B cell (primary cell): ENCODE measurements at regions not wholly inside any gene's neighbourhood (a gene's known extent, or its start where the extent isn't known, plus 50 kb on each side); places are given as distances from the start of the nearest gene placed in this dataset.

ENCODE experiments used
- ATAC-seq: fragments of 200-7000 bp; cut with Tn5 transposase; one replicate; pipeline ENCODE4 v1.10.0; 2021; ENCODE audit warnings: low read depth, mild to moderate bottlenecking, moderate number of reproducible peaks, moderate library complexity
- CTCF ChIA-PET: fragments of 350-600 bp; sonication (Branson Sonifier 250); formaldehyde crosslinking; loops from one replicate; lab custom pipeline; 2021; ENCODE audit warnings: antibody characterized with exemption, inconsistent platforms; lab: Charles Lee
- POLR2A ChIA-PET: fragments of 350-600 bp; sonication (Branson Sonifier 250); formaldehyde crosslinking; loops from one replicate; lab custom pipeline; 2021; ENCODE audit warnings: antibody characterized with exemption; lab: Charles Lee
- DNase-seq: peaks from one replicate; pipeline ENCODE4 v3.0.0; 2013
- H2AFZ ChIP-seq: 2 replicates; pipeline ENCODE4 v1.6.1; 2012; ENCODE audit warnings: mild to moderate bottlenecking, low read depth, low read length; ENCODE audit not compliant: insufficient read depth, poor library complexity, severe bottlenecking
- H3K27ac ChIP-seq, 2 donors: 1 replicate in 1 of 2; 2 replicates in 1 of 2; pipeline ENCODE4 v1.5.1; 2012 to 2013; ENCODE audit warnings: low read length in 2 of 2, mild to moderate bottlenecking in 2 of 2, moderate library complexity in 1 of 2
- H3K27me3 ChIP-seq, 4 experiments: fragments of 200-600 bp in 1 of 4; sonication (generic) in 1 of 4; replicated peaks in 1 of 4; 1 replicate in 2 of 4; 2 replicates in 2 of 4; pipeline versions ENCODE4 v1.6.1 to v1.7.0; 2013 to 2016; ENCODE audit warnings: low read length in 3 of 4, mild to moderate bottlenecking in 2 of 4, mixed read lengths in 1 of 4, moderate library complexity in 1 of 4; ENCODE audit not compliant: insufficient read depth in 4 of 4, control insufficient read depth in 3 of 4; ENCODE audit errors: control extremely low read depth in 1 of 4
- H3K36me3 ChIP-seq, 2 experiments: replicated peaks in 1 of 2; 1 replicate in 1 of 2; 2 replicates in 1 of 2; pipeline versions ENCODE4 v1.6.1 to v1.7.1; 2013; ENCODE audit warnings: low read length in 1 of 2; ENCODE audit not compliant: insufficient read depth in 2 of 2, control insufficient read depth in 1 of 2; ENCODE audit errors: control extremely low read depth in 1 of 2, extremely low read depth in 1 of 2
- H3K4me1 ChIP-seq, 2 donors: fragments of 200-600 bp in 1 of 2; sonication (generic) in 1 of 2; 1 replicate in 1 of 2; 2 replicates in 1 of 2; pipeline versions ENCODE4 v1.5.1 to v1.6.1; 2013 to 2017; ENCODE audit warnings: low read length in 2 of 2; ENCODE audit not compliant: control insufficient read depth in 2 of 2, insufficient read depth in 2 of 2
- H3K4me2 ChIP-seq: replicated peaks from 2 replicates; pipeline ENCODE3; 2012; ENCODE audit warnings: mild to moderate bottlenecking, low read depth, low read length; ENCODE audit not compliant: poor library complexity, severe bottlenecking
- H3K4me3 ChIP-seq, 5 experiments: fragments of 200-600 bp in 1 of 5; sonication (generic) in 1 of 5; 1 replicate in 3 of 5; 2 replicates in 2 of 5; pipeline versions ENCODE4 v1.5.1 to v1.7.0; 2011 to 2016; ENCODE audit warnings: low read length in 4 of 5, mild to moderate bottlenecking in 4 of 5, low read depth in 2 of 5, control low read depth in 1 of 5, moderate library complexity in 1 of 5; ENCODE audit not compliant: insufficient read depth in 1 of 5; ENCODE audit errors: control extremely low read depth in 1 of 5, extremely low read depth in 1 of 5
- H3K79me2 ChIP-seq: fragments of 200-600 bp; sonication (generic); one replicate; pipeline ENCODE4 v1.6.0; 2016; ENCODE audit warnings: low read length; ENCODE audit not compliant: control insufficient read depth, insufficient read depth
- H3K9ac ChIP-seq: fragments of 200-600 bp; sonication (generic); 2 replicates; pipeline ENCODE4 v1.6.1; 2017; ENCODE audit warnings: mild to moderate bottlenecking, low read length, moderate library complexity
- H3K9me3 ChIP-seq, 3 donors: one replicate each; pipeline versions ENCODE4 v1.6.1 to v1.7.1; 2013; ENCODE audit warnings: low read length in 2 of 3; ENCODE audit not compliant: control insufficient read depth in 2 of 3, insufficient read depth in 1 of 3; ENCODE audit errors: control extremely low read depth in 1 of 3
- H4K20me1 ChIP-seq: 2 replicates; pipeline ENCODE4 v1.6.0; 2012; ENCODE audit warnings: mild to moderate bottlenecking, low read length; ENCODE audit not compliant: insufficient read depth, control insufficient read depth, poor library complexity, severe bottlenecking
- H3K27ac Mint-ChIP-seq: one replicate; pipeline ENCODE4 v1.8.0; 2021; ENCODE audit warnings: mixed read lengths
- H3K27me3 Mint-ChIP-seq: one replicate; pipeline ENCODE4 v1.8.0; 2021; ENCODE audit warnings: mixed read lengths
- H3K4me1 Mint-ChIP-seq: one replicate; pipeline ENCODE4 v1.8.0; 2021; ENCODE audit warnings: mixed read lengths
- H3K4me3 Mint-ChIP-seq: one replicate; pipeline ENCODE4 v1.8.0; 2021; ENCODE audit warnings: mixed read lengths
- H3K9me3 Mint-ChIP-seq: one replicate; pipeline ENCODE4 v1.8.0; 2022; ENCODE audit warnings: mixed read lengths; ENCODE audit not compliant: insufficient read depth
- EZH2 ChIP-seq: IDR thresholded peaks from 2 replicates; pipeline ENCODE4 v1.6.1; 2012; ENCODE audit warnings: borderline replicate concordance, low read depth, mild to moderate bottlenecking, moderate library complexity, low read length; ENCODE audit not compliant: insufficient read depth, poor library complexity, severe bottlenecking
- WGBS: methylation state at CpG from one replicate; pipeline ENCODE4 v1.1.5; 2013; ENCODE audit warnings: missing lambda C conversion rate; ENCODE audit not compliant: insufficient coverage; 5-methylcytosine and 5-hydroxymethylcytosine counted together
- intact Hi-C: fragments of 100-400 bp; cut with micrococcal nuclease; formaldehyde crosslinking; loops from one replicate; pipeline ENCODE4 v1.10.0; 2022
- TF ChIP-seq, protein P1 (sequence below): fragments of 200-600 bp; IDR thresholded peaks from one replicate; pipeline ENCODE4 v1.8.0; 2022; ENCODE audit warnings: antibody characterized with exemption, mild to moderate bottlenecking

DNA sequence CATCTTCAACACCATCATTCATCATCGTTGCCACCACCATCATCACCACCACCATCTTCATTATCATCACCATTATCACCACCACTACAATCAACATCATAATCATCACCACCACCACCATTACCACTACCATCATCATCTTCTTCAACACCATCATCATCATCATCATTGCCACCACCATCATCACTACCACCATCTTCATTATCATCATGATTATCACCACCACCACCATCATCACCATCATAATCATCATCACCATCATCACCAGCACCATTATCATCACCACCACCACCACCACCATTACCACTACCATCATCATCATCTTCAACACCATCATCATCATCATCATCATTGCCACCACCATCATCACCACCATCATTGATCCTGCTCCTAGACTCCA, 112.7 kb downstream of the OAT start:
- Histone ChIP-seq H3K9me3 (peaks cover 0 to 7% (median 4%) of the 10 kb centered on the region in 3 donors), H2AFZ (no peak overlapping the region), H3K27me3 (no peaks in the 10 kb centered on the region), H4K20me1 (no peaks in the 10 kb centered on the region), H3K4me2 (no peak overlapping the region), H3K9ac (no peak overlapping the region), H3K27ac (no peak overlapping the region), H3K4me1 (no peaks in the 10 kb centered on the region), H3K36me3 (no peaks in the 10 kb centered on the region), H3K4me3 (no peak overlapping the region), H3K79me2 (no peaks in the 10 kb centered on the region)
- POLR2A ChIA-PET, result no interaction called here
- CTCF ChIA-PET, result no interaction called here
- intact Hi-C loops, result no loop called here
- TF ChIP-seq, protein P1, sequence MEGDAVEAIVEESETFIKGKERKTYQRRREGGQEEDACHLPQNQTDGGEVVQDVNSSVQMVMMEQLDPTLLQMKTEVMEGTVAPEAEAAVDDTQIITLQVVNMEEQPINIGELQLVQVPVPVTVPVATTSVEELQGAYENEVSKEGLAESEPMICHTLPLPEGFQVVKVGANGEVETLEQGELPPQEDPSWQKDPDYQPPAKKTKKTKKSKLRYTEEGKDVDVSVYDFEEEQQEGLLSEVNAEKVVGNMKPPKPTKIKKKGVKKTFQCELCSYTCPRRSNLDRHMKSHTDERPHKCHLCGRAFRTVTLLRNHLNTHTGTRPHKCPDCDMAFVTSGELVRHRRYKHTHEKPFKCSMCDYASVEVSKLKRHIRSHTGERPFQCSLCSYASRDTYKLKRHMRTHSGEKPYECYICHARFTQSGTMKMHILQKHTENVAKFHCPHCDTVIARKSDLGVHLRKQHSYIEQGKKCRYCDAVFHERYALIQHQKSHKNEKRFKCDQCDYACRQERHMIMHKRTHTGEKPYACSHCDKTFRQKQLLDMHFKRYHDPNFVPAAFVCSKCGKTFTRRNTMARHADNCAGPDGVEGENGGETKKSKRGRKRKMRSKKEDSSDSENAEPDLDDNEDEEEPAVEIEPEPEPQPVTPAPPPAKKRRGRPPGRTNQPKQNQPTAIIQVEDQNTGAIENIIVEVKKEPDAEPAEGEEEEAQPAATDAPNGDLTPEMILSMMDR, result no peak
- no peak for TF ChIP-seq EZH2
- Mint-ChIP-seq H3K27ac (no peak overlapping the region), H3K9me3 (no peaks in the 10 kb centered on the region), H3K4me1 (no peaks in the 10 kb centered on the region), H3K27me3 (no peaks in the 10 kb centered on the region), H3K4me3 (no peak overlapping the region)
- ATAC-seq (no peak), DNase-seq (no peak)
- WGBS, result 75% methylated on average over 1 of the region's 1 CpG

DNA sequence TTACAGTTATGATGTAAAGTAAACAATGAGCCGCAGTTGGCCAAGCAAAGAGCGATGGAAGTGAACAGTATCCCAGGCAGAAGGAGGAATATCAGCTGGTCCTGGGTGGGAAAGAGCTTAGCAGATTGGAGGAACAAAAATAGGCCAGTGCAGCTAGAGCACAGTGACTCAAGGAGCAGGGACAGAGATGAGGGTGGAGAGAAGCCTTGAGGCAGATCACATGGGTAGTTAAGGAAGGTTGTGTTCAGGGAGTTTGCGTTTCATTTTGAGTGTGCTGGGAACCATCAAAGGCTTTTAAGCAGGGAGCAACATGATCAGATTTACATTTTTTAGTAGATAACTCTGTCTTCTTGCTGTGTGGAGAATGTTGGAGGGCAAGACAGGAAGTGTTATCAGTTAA, 113.6 kb downstream of the OAT start:
- Histone ChIP-seq H3K9ac (no peak overlapping the region), H3K4me1 (no peaks in the 10 kb centered on the region), H3K4me3 (no peak overlapping the region), H3K79me2 (no peaks in the 10 kb centered on the region), H2AFZ (no peak overlapping the region), H3K27ac (no peak overlapping the region), H4K20me1 (no peaks in the 10 kb centered on the region), H3K36me3 (no peaks in the 10 kb centered on the region), H3K9me3 (peaks cover 0 to 16% (median 9%) of the 10 kb centered on the region in 3 donors), H3K27me3 (no peaks in the 10 kb centered on the region), H3K4me2 (no peak overlapping the region)
- WGBS, result 89% methylated on average over 3 of the region's 3 CpGs
- no peaks in the 10 kb centered on the region for H3K4me1 Mint-ChIP-seq
- peaks cover 6% of the 10 kb centered on the region for H3K9me3 Mint-ChIP-seq
- no peak for DNase-seq
- intact Hi-C loops, result no loop called here
- ChIA-PET POLR2A (no interaction called here), CTCF (no interaction called here)
- no peak overlapping the region for H3K4me3 Mint-ChIP-seq
- TF ChIP-seq, protein P1, result no peak
- no peak for TF ChIP-seq EZH2
- H3K27me3 Mint-ChIP-seq, result no peaks in the 10 kb centered on the region
- H3K27ac Mint-ChIP-seq, result no peak overlapping the region
- no peak for ATAC-seq
